ENCODE measurements at regions not wholly inside any gene's neighbourhood (a gene's known extent, or its start where the extent isn't known, plus 50 kb on each side); places are given as distances from the start of the nearest gene placed in this dataset.

- TF ChIP-seq POLR2AphosphoS5 (IDR thresholded peaks at IDR 0.05; ENCODE audit: low read depth, low read length) (no peak), REST (IDR thresholded peaks at IDR 0.05; ENCODE audit: insufficient read depth in 1 of 2, low read depth in 2 of 2, low read length in 2 of 2) (no peak)
Measured at GRCh38 chr10:31702005-31702404, 226.6 kb downstream of the ARHGAP12 start.

Measured in PFSK-1 (cell line).